HCT116 (cell line): ENCODE measurements at regions not wholly inside any gene's neighbourhood (a gene's known extent, or its start where the extent isn't known, plus 50 kb on each side); places are given as distances from the start of the nearest gene placed in this dataset.

Experiments used
- ATAC-seq: fragments of 200-7000 bp; cut with Tn5 transposase; 2 replicates; pipeline ENCODE4 v1.9.1; 2020; ENCODE audit warnings: mild to moderate bottlenecking, moderate library complexity
- BruUV-seq: library from RNA; stranded (reverse); fragments of 400-500 nt; replicated peaks from 2 replicates; lab custom pipeline; 2021; lab: Mats Ljungman, UMichigan
- CTCF ChIA-PET: fragments of 300-600 bp; sonication (Branson Sonifier 250); formaldehyde crosslinking; loops from one replicate; lab custom pipeline; 2021; ENCODE audit warnings: antibody characterized with exemption; lab: Charles Lee
- POLR2A ChIA-PET: fragments of 300-600, 350-600 bp; sonication (Branson Sonifier 250); formaldehyde crosslinking; loops from one replicate; lab custom pipeline; 2021; ENCODE audit warnings: antibody characterized with exemption; lab: Charles Lee
- RAD21 ChIA-PET, 2 experiments: fragments of 300-600 bp; sonication (Branson Sonifier 250); formaldehyde crosslinking; loops; one replicate each; lab custom pipeline; 2023; ENCODE audit warnings: low total read pairs in 2 of 2; ENCODE audit not compliant: uncharacterized antibody in 2 of 2, unreplicated experiment in 2 of 2, low non-redundant PET in 1 of 2; lab: Charles Lee
- DNase-seq: peaks from one replicate; pipeline ENCODE4 v3.0.0-alpha.2; 2010; ENCODE audit warnings: low read depth, low spot score
- H2AFZ ChIP-seq: fragments of 200-600 bp; shearing (Covaris generic), sonication (generic); 2 replicates; pipeline ENCODE4 v1.6.1; 2017; ENCODE audit warnings: low read depth, mixed run types, mixed read lengths, antibody characterized with exemption, low read length; ENCODE audit not compliant: poor library complexity, severe bottlenecking
- H3K27ac ChIP-seq: 2 replicates; pipeline ENCODE4 v1.5.1; 2012; ENCODE audit warnings: low read depth, low read length
- H3K27me3 ChIP-seq: fragments of 200-600 bp; sonication (generic); 2 replicates; pipeline ENCODE4 v1.6.1; 2016; ENCODE audit warnings: mixed run types, low read length, mixed read lengths; ENCODE audit not compliant: insufficient read depth
- H3K36me3 ChIP-seq, 2 experiments: fragments of 200-500 bp in 1 of 2; fragments of 200-600 bp in 1 of 2; sonication (Bioruptor generic) in 1 of 2; sonication (generic) in 1 of 2; 2 replicates each; pipeline versions ENCODE4 v1.5.1 to v1.6.1; 2014 to 2016; ENCODE audit warnings: low read length in 2 of 2, inconsistent platforms in 1 of 2, mixed read lengths in 1 of 2, mixed run types in 1 of 2; ENCODE audit not compliant: insufficient read depth in 2 of 2, control insufficient read depth in 1 of 2
- H3K4me1 ChIP-seq, 2 experiments: fragments of 200-600 bp in 1 of 2; sonication (generic) in 1 of 2; 2 replicates each; pipeline versions ENCODE4 v1.5.1 to v1.6.1; 2012 to 2017; ENCODE audit warnings: low read length in 2 of 2, inconsistent platforms in 1 of 2, mild to moderate bottlenecking in 1 of 2, mixed read lengths in 1 of 2, mixed run types in 1 of 2, moderate library complexity in 1 of 2; ENCODE audit not compliant: insufficient read depth in 2 of 2, control insufficient read depth in 1 of 2
- H3K4me2 ChIP-seq: fragments of 200-600 bp; sonication (generic); 2 replicates; pipeline ENCODE4 v1.6.1; 2017; ENCODE audit warnings: mixed run types, low read length, mixed read lengths
- H3K4me3 ChIP-seq, 2 experiments: fragments of 200-600 bp in 1 of 2; sonication (generic) in 1 of 2; replicated peaks in 1 of 2; 2 replicates each; pipeline ENCODE4 v1.5.1; 2011 to 2016; ENCODE audit warnings: low read length in 2 of 2, control low read depth in 1 of 2, low read depth in 1 of 2, mild to moderate bottlenecking in 1 of 2, mixed read lengths in 1 of 2, mixed run types in 1 of 2
- H3K79me2 ChIP-seq: fragments of 200-600 bp; sonication (generic); 2 replicates; pipeline ENCODE4 v1.6.1; 2017; ENCODE audit warnings: mild to moderate bottlenecking, mixed run types, low read length, moderate library complexity, mixed read lengths; ENCODE audit not compliant: insufficient read depth
- H3K9ac ChIP-seq: fragments of 200-600 bp; sonication (generic); 2 replicates; pipeline ENCODE4 v1.6.1; 2016; ENCODE audit warnings: low read length, mixed read lengths
- H3K9me2 ChIP-seq: fragments of 200-600 bp; sonication (generic), shearing (Covaris generic); 2 replicates; pipeline ENCODE4 v1.6.1; 2017; ENCODE audit warnings: mixed run types, mild to moderate bottlenecking, moderate library complexity; ENCODE audit not compliant: insufficient read depth
- H3K9me3 ChIP-seq, 2 experiments: fragments of 200-500 bp in 1 of 2; fragments of 200-600 bp in 1 of 2; sonication (Bioruptor generic) in 1 of 2; sonication (generic) in 1 of 2; 2 replicates each; pipeline ENCODE4 v1.6.1; 2014 to 2017; ENCODE audit warnings: low read length in 2 of 2, mixed read lengths in 2 of 2, inconsistent platforms in 1 of 2, low read depth in 1 of 2, mild to moderate bottlenecking in 1 of 2, mixed run types in 1 of 2, moderate library complexity in 1 of 2; ENCODE audit not compliant: control insufficient read depth in 1 of 2, insufficient read depth in 1 of 2
- H4K20me1 ChIP-seq: fragments of 200-600 bp; sonication (generic), shearing (Covaris generic); 2 replicates; pipeline ENCODE4 v1.6.1; 2017; ENCODE audit warnings: mixed run types, mild to moderate bottlenecking, moderate library complexity; ENCODE audit not compliant: insufficient read depth
- ATF3 ChIP-seq: IDR thresholded peaks from 2 replicates; pipeline ENCODE4 v1.6.1; 2012
- CBX3 ChIP-seq: IDR thresholded peaks from 2 replicates; pipeline ENCODE4 v1.6.1; 2012; ENCODE audit warnings: low read depth
- CEBPB ChIP-seq: IDR thresholded peaks from 2 replicates; pipeline ENCODE4 v1.6.1; 2012; ENCODE audit warnings: low read depth
- CTCF ChIP-seq, 3 experiments: fragments of 200-600 bp in 1 of 3; sonication (generic) in 1 of 3; IDR thresholded peaks in 2 of 3; conservative IDR thresholded peaks in 1 of 3; 2 replicates each; pipeline ENCODE4 v1.5.1; 2012 to 2017; ENCODE audit warnings: low read depth in 2 of 3, low read length in 2 of 3, antibody characterized with exemption in 1 of 3, borderline replicate concordance in 1 of 3, control low read depth in 1 of 3, mild to moderate bottlenecking in 1 of 3, mixed read lengths in 1 of 3, mixed run types in 1 of 3, moderate library complexity in 1 of 3; ENCODE audit not compliant: insufficient read depth in 1 of 3
- EGR1 ChIP-seq: IDR thresholded peaks from 2 replicates; pipeline ENCODE4 v1.6.1; 2012; ENCODE audit warnings: low read depth
- EZH2 ChIP-seq: fragments of 200-600 bp; sonication (generic); IDR thresholded peaks from 2 replicates; pipeline ENCODE4 v1.6.1; 2017; ENCODE audit warnings: antibody characterized with exemption, mixed run types
- EZH2phosphoT487 ChIP-seq: fragments of 200-600 bp; IDR thresholded peaks from 2 replicates; pipeline ENCODE4 v1.6.1; 2018; ENCODE audit warnings: antibody characterized with exemption, borderline replicate concordance
- FOSL1 ChIP-seq: IDR thresholded peaks from 2 replicates; pipeline ENCODE4 v1.6.1; 2012; ENCODE audit warnings: low read depth
- JUND ChIP-seq: IDR thresholded peaks from 2 replicates; pipeline ENCODE4 v1.6.1; 2012
- MAX ChIP-seq: IDR thresholded peaks from 2 replicates; pipeline ENCODE4 v1.6.1; 2012
- POLR2A ChIP-seq: IDR thresholded peaks from 2 replicates; pipeline ENCODE4 v1.7.0; 2011; ENCODE audit warnings: borderline replicate concordance; ENCODE audit not compliant: insufficient read depth, insufficient read length; ENCODE audit errors: extremely low read depth
- RAD21 ChIP-seq: IDR thresholded peaks from 2 replicates; pipeline ENCODE4 v1.6.1; 2012; ENCODE audit warnings: low read depth, mild to moderate bottlenecking
- REST ChIP-seq: IDR thresholded peaks from 2 replicates; pipeline ENCODE4 v1.6.1; 2012; ENCODE audit warnings: low read depth
- SP1 ChIP-seq: IDR thresholded peaks from 2 replicates; pipeline ENCODE4 v1.6.1; 2012; ENCODE audit warnings: low read depth
- SRF ChIP-seq: IDR thresholded peaks from 2 replicates; pipeline ENCODE4 v1.6.1; 2012; ENCODE audit warnings: low read depth
- TCF7L2 ChIP-seq: IDR thresholded peaks from 2 replicates; pipeline ENCODE4 v1.7.0; 2011; ENCODE audit warnings: borderline replicate concordance, inconsistent platforms; ENCODE audit not compliant: insufficient read depth, insufficient read length; ENCODE audit errors: extremely low read depth
- ZBTB33 ChIP-seq: IDR thresholded peaks from 2 replicates; pipeline ENCODE4 v1.6.1; 2011; ENCODE audit warnings: mild to moderate bottlenecking, low read length, moderate library complexity; ENCODE audit not compliant: insufficient replicate concordance; ENCODE audit errors: extremely low read depth
- ZFX ChIP-seq: fragments of 450-650 bp; IDR thresholded peaks from 2 replicates; pipeline ENCODE4 v1.6.1; 2017
- ZNF274 ChIP-seq: fragments of 200-500 bp; sonication (Bioruptor generic); IDR thresholded peaks from 2 replicates; pipeline ENCODE4 v1.6.1; 2014; ENCODE audit warnings: mild to moderate bottlenecking, low read depth, low read length, inconsistent platforms
- intact Hi-C: fragments of 100-400 bp; cut with micrococcal nuclease; formaldehyde crosslinking; loops from 2 replicates; pipeline ENCODE4 v1.10.0; 2022

- POLR2A ChIA-PET: no interaction called here
- H3K4me1 ChIP-seq: no peaks in the 10 kb centered on the region
- ATAC-seq: no peak
- H3K9me2 ChIP-seq: no peaks in the 10 kb centered on the region
- H4K20me1 ChIP-seq: no peaks in the 10 kb centered on the region
- no peak overlapping the region for H3K9ac ChIP-seq
- intact Hi-C loops: no loop called here
- no peaks in the 10 kb centered on the region for H3K9me3 ChIP-seq
- TF ChIP-seq EGR1 (no peak), CBX3 (no peak), MAX (no peak), CEBPB (no peak), RAD21 (no peak), POLR2A (no peak), ZBTB33 (no peak), FOSL1 (no peak), REST (no peak), JUND (no peak), CTCF (IDR thresholded peaks at IDR 0.05 in 2 of 3, conservative IDR thresholded peaks at IDR 0.05 in 1 of 3; ENCODE audit: borderline replicate concordance in 1 of 3, insufficient read depth in 1 of 3, low read depth in 2 of 3, low read length in 2 of 3) (no peak), SRF (no peak), ZNF274 (no peak), ATF3 (no peak), ZFX (no peak), EZH2phosphoT487 (no peak), SP1 (no peak), EZH2 (no peak), TCF7L2 (no peak)
- TF ChIP-seq, all 23 proteins: peak for 0
- DNase-seq: no peak
- H3K4me2 ChIP-seq: no peak overlapping the region
- H3K36me3 ChIP-seq: no peaks in the 10 kb centered on the region
- BruUV-seq: no TSS peak
- H3K4me3 ChIP-seq: no peak overlapping the region
- H3K27ac ChIP-seq: no peak overlapping the region
- CTCF ChIA-PET: interaction anchor here (1.3 kb wide), 1 partner anchor 9 kb away, joined by 5 read pairs; no protein-coding TSS in a partner anchor
- RAD21 ChIA-PET: no interaction called here
- H3K27me3 ChIP-seq: peaks cover 51% of the 10 kb centered on the region
- no peaks in the 10 kb centered on the region for H3K79me2 ChIP-seq
- no peak overlapping the region for H2AFZ ChIP-seq
These were observed 234.0 kb upstream of the CAND1 start for GRCh38 chr12:67035121-67035520.
